DMS79 (cell line): ENCODE measurements at regions not wholly inside any gene's neighbourhood (a gene's known extent, or its start where the extent isn't known, plus 50 kb on each side); places are given as distances from the start of the nearest gene placed in this dataset.
A peak's percentile ranks its signal among the peaks of the same experiment; 100 is the strongest.
"Not testable (repeated sequence)": the region's sequence is repeated elsewhere in the genome, so short reads cannot be mapped to it uniquely, and the experiment has no call there.

ENCODE experiments used
- DNase-seq: peaks from one replicate; lab custom pipeline; 2025; lab: John Stamatoyannopoulos, UW

GRCh38 chr10:78457804-78458482 lies 424.3 kb downstream of the RPS24 start:
- DNase-seq = no peak

DNA sequence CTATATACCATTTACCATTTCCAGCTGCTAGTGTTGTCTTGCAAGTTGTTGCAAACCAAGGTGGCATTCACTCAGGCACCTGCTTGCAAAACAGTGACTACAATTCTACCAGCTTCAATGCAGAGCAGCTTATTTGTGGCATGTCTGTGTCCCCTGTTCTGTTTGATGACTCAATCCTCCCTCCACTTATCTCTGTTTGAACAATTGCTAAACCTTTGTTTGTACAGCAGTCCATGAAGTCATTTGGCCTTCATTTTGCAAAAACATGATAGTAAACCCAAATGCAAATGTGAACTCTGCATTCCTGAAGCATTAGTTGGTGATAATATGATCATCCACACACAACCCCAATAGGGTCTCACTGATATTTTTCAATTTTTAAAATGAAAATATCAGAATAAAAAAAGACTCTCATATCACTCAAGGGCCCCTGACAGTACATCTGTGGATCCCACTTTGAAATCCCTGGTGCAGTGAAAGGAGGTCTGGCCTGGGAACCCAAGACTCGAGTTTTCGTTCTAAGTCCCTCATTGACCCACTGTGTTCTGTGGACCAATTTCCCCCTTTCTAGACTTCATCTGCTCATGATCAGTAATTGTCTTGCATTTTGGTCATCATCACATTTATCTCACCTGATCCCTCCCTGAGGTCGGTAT lies 425.4 kb downstream of the RPS24 start:
- peak; percentile 47 for DNase-seq

DNA sequence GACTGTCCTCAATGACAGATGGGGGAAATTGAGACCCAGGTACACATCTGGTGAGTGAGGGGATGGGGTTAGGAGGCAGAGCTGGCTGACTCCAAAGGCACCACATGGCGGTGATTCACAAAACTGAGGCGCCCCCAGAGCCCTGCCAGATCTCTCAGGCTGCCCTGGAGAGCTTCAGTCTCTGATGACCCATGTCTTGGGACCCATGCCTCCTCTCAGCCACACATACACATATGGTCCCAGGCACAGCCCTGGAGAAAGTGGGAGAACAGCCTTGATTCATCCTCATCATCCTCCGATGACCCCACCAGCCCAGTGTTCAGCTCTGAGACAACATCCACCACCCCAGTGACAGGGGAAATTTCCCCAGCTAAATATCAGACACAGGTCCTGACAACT lies 426.0 kb downstream of the RPS24 start:
- no peak for DNase-seq

GRCh38 chr10:78460204-78460603 lies 426.5 kb downstream of the RPS24 start:
- no peak for DNase-seq

GRCh38 chr10:78461333-78461732 lies 427.7 kb downstream of the RPS24 start:
- DNase-seq = no peak

DNA sequence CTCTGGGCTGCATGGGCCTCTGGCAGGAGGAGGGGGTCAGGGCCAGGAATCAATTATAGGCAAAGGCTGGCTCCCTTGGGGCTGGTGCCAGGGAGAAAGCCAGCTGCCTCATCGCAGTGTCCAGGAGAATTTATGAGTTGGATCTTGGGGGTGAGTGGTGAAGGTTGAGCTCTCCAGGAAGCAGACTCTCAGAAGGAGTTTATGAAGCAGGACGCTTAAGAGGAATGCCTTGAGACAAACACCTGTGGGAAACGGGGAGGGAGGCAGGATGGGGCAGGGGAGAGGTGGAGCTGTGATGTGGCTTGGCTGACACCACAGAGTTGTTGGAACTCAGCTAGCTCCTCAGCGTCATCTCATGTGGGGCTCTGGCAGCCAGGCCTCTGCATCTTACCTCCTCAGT lies 428.5 kb downstream of the RPS24 start:
- peak; percentile 55 for DNase-seq

GRCh38 chr10:78462726-78463228 lies 429.1 kb downstream of the RPS24 start:
- DNase-seq = no peak

DNA sequence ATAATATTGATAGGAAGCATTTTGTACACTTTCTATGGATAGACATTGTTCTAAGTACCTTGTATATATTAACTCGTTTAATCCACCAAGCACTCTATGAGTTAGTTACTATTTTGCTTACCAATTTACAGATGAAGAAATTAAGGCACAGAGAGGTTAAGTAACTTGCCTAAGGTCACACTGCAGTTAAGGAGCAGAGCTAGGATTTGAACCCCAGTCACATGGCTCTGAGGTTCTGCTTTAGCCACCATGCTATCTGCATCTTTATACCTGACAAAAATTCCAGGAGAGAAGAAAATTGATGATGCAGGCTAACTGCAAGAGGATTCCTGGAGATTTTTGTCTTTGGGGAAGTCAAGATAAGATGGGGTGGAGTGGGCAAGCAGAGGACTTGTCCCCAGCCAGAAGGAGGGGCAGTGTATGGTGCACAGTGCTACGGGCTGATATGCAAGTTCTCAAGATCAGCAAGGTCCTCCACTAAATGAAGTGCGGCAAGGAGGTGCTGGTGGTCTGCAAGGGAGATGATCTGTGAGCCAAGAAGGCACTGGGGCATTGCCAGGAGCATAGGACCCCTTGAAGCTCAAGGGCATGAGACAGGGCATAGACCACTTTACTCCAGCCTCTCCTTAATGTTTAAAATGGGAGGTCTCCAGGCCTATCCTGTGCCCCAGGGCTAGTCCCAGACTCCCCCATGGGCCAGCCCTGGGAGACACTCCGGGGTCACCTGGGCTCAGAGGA lies 430.6 kb downstream of the RPS24 start:
- DNase-seq = no peak

DNA sequence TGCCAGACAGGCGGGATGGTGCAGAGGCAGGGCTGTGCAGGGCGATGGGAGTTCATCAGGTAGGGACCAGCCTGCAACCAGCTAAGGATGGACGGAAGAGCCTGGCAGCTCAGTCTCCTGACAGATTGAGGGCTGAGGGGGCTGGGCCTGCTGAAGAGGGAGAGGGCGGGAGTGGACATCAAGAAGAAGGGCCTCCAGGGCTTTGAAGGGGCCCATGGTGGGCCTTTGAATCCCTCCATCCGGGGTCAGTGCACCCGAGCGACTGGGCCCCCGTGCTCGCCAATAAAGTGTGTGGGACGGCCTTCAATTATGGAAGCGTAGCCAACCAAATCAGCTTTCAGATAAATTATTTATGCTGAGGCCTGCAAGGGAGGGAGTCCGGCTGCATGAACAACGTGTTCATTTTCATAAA lies 431.2 kb downstream of the RPS24 start:
- no peak for DNase-seq

GRCh38 chr10:78465431-78465830 lies 431.8 kb downstream of the RPS24 start:
- DNase-seq = no peak

GRCh38 chr10:78467496-78468106 lies 433.9 kb downstream of the RPS24 start:
- DNase-seq = no peak

DNA sequence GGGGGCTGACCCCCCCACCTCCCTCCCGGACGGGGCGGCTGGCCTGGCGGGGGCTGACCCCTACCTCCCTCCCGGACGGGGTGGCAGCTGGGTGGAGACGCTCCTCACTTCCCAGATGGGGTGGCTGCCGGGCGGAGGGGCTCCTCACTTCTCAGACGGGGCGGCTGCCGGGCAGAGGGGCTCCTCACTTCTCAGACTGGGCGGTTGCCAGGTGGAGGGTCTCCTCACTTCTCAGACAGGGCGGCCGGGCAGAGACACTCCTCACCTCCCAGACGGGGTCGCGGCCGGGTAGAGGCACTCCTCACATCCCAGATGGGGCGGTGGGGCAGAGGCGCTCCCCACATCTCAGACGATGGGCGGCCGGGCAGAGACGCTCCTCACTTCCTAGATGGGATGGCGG lies 435.1 kb downstream of the RPS24 start:
- DNase-seq = not testable (repeated sequence)

DNA sequence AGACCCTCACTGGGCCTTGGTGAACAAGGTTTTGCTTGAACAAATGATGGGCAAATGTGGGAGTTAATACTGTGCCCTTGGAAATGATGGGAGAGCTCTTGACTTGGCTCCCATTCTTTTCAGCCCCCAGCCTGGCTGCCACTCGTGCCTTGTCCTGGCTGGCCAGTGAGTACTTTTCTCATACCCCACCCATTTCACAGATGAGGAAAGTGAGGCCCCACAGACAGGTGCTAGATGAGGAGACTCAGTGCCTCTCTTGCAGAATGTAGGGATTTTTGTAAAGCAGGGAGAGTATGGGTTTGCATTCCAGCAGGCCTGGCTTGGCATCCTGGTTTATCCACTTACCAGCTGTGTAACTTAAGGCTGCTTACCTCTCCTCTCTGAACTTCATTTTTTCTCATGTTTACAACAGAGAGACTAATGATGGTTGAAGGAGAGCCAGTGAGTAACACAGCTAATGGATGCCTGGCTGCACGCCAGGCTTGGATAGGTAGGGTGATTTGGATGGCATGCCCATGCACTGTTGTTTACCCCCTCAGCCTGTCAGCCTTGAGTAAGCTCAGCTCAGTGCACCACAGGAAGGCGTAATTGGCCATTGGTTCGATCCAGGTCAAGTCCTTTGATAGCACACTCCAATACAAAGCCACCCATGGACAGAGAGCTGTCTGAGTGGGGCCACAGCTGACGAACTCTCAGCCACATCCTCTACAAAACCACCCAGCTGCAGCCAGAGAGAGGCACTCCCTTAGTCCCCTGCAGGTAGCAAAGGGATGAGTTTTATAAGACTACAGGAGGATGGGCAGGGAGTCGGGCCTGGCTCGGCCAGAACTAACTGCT lies 436.8 kb downstream of the RPS24 start:
- DNase-seq = peak; percentile 96

GRCh38 chr10:78471326-78471722 lies 437.7 kb downstream of the RPS24 start:
- no peak for DNase-seq

- DNase-seq = no peak
Measured at GRCh38 chr10:78471723-78472550, 438.3 kb downstream of the RPS24 start.

DNA sequence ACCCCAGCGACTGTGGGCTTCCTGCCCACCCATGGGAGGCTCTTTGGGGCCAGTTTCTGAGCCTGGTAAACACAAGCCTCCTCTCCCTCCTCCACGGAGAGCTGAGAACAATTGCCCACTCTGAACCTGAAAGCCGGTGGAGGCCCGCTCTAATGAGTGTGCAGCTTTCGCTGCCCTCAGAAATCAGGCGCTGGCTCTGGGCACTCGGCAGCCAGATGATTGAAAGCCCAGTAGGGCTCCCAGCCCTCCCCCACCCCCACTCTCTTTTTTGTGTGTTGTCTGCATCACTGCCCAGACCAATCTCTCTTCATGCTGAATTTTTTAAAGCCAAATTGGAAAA lies 438.9 kb downstream of the RPS24 start:
- DNase-seq = no peak

GRCh38 chr10:78473006-78473405 lies 439.3 kb downstream of the RPS24 start:
- DNase-seq = no peak

- DNase-seq = no peak
Measured at GRCh38 chr10:78474743-78475142, 441.1 kb downstream of the RPS24 start.

GRCh38 chr10:78475437-78475836 lies 441.8 kb downstream of the RPS24 start:
- no peak for DNase-seq

DNA sequence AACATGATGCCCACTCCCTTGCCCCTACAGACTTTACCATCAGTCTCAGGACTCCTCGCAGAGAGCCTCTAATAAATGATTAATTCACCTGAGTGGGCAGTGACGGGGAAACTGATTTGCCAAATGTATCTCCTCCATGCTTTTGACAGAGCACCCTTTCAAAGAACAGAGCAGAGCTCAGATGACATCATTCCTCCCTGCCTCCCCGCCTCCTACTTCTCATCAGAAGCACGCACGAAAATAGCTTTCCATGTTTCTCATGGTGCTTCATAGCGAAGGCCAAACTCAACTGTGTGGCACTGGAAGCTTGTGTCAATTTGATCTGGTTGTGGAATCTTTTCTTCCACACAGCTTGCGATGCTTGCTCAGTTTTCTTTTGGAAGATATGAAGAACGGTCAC lies 442.5 kb downstream of the RPS24 start:
- no peak for DNase-seq

GRCh38 chr10:78476844-78477243 lies 443.2 kb downstream of the RPS24 start:
- DNase-seq = no peak
